Hindlimb muscle (tissue), 1 donor: ENCODE measurements at regions not wholly inside any gene's neighbourhood (a gene's known extent, or its start where the extent isn't known, plus 50 kb on each side); places are given as distances from the start of the nearest gene placed in this dataset.
A peak's percentile ranks its signal among the peaks of the same experiment; 100 is the strongest.

Experiments used
- DNase-seq: peaks from one replicate; pipeline ENCODE4 v3.0.0-alpha.2; 2013

GRCh38 chr3:181860235-181860634 is 148.5 kb downstream of the SOX2 start:
- no peak for DNase-seq

- no peak for DNase-seq
Measured at GRCh38 chr3:181862502-181862901, 150.8 kb downstream of the SOX2 start.

- DNase-seq: no peak
Measured at GRCh38 chr3:181868576-181869082, 156.9 kb downstream of the SOX2 start.

- no peak for DNase-seq
Measured at GRCh38 chr3:181872887-181873286, 161.2 kb downstream of the SOX2 start.

- DNase-seq: no peak
Measured at GRCh38 chr3:181879926-181880325, 168.2 kb downstream of the SOX2 start.

- peak; percentile 23 for DNase-seq
Measured at GRCh38 chr3:181880331-181880730, 168.6 kb downstream of the SOX2 start.

GRCh38 chr3:181881749-181882148 is 170.0 kb downstream of the SOX2 start:
- DNase-seq: no peak

GRCh38 chr3:181885868-181886630 is 174.3 kb downstream of the SOX2 start:
- DNase-seq: no peak

GRCh38 chr3:181886676-181887075 is 175.0 kb downstream of the SOX2 start:
- no peak for DNase-seq

- DNase-seq: no peak
Measured at GRCh38 chr3:181887685-181888084, 176.0 kb downstream of the SOX2 start.

- no peak for DNase-seq
Measured at GRCh38 chr3:181888234-181888633, 176.5 kb downstream of the SOX2 start.

- no peak for DNase-seq
Measured at GRCh38 chr3:181892848-181893247, 181.1 kb downstream of the SOX2 start.

- no peak for DNase-seq
Measured at GRCh38 chr3:181896605-181897004, 184.9 kb downstream of the SOX2 start.

GRCh38 chr3:181899702-181900101 is 188.0 kb downstream of the SOX2 start:
- no peak for DNase-seq

GRCh38 chr3:181901626-181902025 is 189.9 kb downstream of the SOX2 start:
- DNase-seq: no peak

GRCh38 chr3:181906338-181906737 is 194.6 kb downstream of the SOX2 start:
- no peak for DNase-seq

- DNase-seq: no peak
Measured at GRCh38 chr3:181909241-181909640, 197.5 kb downstream of the SOX2 start.

GRCh38 chr3:181912384-181912783 is 200.7 kb downstream of the SOX2 start:
- DNase-seq: no peak

GRCh38 chr3:181913254-181913653 is 201.5 kb downstream of the SOX2 start:
- DNase-seq: no peak

- DNase-seq: no peak
Measured at GRCh38 chr3:181915551-181915950, 203.8 kb downstream of the SOX2 start.

- no peak for DNase-seq
Measured at GRCh38 chr3:181916013-181916412, 204.3 kb downstream of the SOX2 start.

- DNase-seq: no peak
Measured at GRCh38 chr3:181917027-181917426, 205.3 kb downstream of the SOX2 start.

GRCh38 chr3:181919375-181919774 is 207.7 kb downstream of the SOX2 start:
- no peak for DNase-seq

- DNase-seq: no peak
Measured at GRCh38 chr3:181920409-181920808, 208.7 kb downstream of the SOX2 start.

- DNase-seq: no peak
Measured at GRCh38 chr3:181921220-181921619, 209.5 kb downstream of the SOX2 start.
